Thoracic aorta (tissue), 2 donors: ENCODE measurements at regions not wholly inside any gene's neighbourhood (a gene's known extent, or its start where the extent isn't known, plus 50 kb on each side); places are given as distances from the start of the nearest gene placed in this dataset.

Experiments
- ATAC-seq: fragments of 150-250 bp; one replicate; pipeline ENCODE4 v1.8.0; 2017; ENCODE audit warnings: low read depth; ENCODE audit not compliant: insufficient number of reproducible peaks, low FRiP score
- DNase-seq: peaks from one replicate; pipeline ENCODE4 v3.0.0-alpha.2; 2020; ENCODE audit warnings: low spot score
- H3K27ac ChIP-seq, 2 donors: fragments of 200-600 bp; sonication (generic); 1 replicate in 1 of 2; 2 replicates in 1 of 2; pipeline ENCODE4 v1.5.1; 2016; ENCODE audit warnings: mild to moderate bottlenecking in 2 of 2, moderate library complexity in 2 of 2
- H3K27me3 ChIP-seq: fragments of 200-600 bp; sonication (generic); replicated peaks from 2 replicates; pipeline ENCODE4 v1.6.0; 2016; ENCODE audit warnings: mild to moderate bottlenecking; ENCODE audit not compliant: insufficient read depth
- H3K36me3 ChIP-seq: fragments of 200-600 bp; sonication (generic); one replicate; pipeline ENCODE4 v1.5.1; 2016
- H3K4me1 ChIP-seq, 2 donors: fragments of 200-600 bp; sonication (generic); 1 replicate in 1 of 2; 2 replicates in 1 of 2; pipeline versions ENCODE4 v1.5.1 to v1.6.0; 2016; ENCODE audit warnings: low read depth in 2 of 2, mild to moderate bottlenecking in 1 of 2; ENCODE audit not compliant: control insufficient read depth in 1 of 2
- H3K4me3 ChIP-seq: fragments of 200-600 bp; sonication (generic); 2 replicates; pipeline ENCODE4 v1.5.1; 2016; ENCODE audit warnings: mild to moderate bottlenecking
- H3K9me3 ChIP-seq: fragments of 200-600 bp; sonication (generic); 2 replicates; pipeline ENCODE4 v1.5.1; 2016
- TF ChIP-seq, protein P1 (sequence below): fragments of 200-600 bp; sonication (generic); IDR thresholded peaks from one replicate; pipeline ENCODE4 v1.5.1; 2019; ENCODE audit warnings: antibody characterized with exemption

DNA sequence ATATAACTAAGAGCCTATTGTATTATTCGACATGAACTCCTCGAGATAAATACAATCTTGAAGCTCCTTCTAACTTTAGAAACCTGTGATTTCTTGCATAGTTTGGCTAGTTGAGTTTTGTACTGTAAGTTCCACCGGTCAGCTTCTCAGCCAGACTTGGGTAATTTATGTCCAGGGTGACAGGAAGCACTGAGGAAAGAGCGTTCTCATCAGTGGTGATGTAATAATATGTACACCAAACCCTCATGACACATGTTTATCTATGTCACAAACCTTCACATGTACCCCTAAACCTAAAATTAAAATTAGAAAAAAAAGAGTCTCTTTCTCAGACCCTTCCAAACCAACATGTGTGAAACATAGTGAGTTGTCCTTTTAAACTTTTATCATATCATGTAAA, 205.7 kb downstream of the KCNRG start:
- DNase-seq (no peak), ATAC-seq (no peak)
- H3K9me3 ChIP-seq = no peaks in the 10 kb centered on the region
- TF ChIP-seq, protein P1, sequence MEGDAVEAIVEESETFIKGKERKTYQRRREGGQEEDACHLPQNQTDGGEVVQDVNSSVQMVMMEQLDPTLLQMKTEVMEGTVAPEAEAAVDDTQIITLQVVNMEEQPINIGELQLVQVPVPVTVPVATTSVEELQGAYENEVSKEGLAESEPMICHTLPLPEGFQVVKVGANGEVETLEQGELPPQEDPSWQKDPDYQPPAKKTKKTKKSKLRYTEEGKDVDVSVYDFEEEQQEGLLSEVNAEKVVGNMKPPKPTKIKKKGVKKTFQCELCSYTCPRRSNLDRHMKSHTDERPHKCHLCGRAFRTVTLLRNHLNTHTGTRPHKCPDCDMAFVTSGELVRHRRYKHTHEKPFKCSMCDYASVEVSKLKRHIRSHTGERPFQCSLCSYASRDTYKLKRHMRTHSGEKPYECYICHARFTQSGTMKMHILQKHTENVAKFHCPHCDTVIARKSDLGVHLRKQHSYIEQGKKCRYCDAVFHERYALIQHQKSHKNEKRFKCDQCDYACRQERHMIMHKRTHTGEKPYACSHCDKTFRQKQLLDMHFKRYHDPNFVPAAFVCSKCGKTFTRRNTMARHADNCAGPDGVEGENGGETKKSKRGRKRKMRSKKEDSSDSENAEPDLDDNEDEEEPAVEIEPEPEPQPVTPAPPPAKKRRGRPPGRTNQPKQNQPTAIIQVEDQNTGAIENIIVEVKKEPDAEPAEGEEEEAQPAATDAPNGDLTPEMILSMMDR = no peak
- no peak overlapping the region for H3K4me3 ChIP-seq
- H3K27ac ChIP-seq = no peak overlapping the region
- peaks cover 6 to 10% of the 10 kb centered on the region in 2 donors for H3K4me1 ChIP-seq
- no peaks in the 10 kb centered on the region for H3K36me3 ChIP-seq
- H3K27me3 ChIP-seq = no peaks in the 10 kb centered on the region

DNA sequence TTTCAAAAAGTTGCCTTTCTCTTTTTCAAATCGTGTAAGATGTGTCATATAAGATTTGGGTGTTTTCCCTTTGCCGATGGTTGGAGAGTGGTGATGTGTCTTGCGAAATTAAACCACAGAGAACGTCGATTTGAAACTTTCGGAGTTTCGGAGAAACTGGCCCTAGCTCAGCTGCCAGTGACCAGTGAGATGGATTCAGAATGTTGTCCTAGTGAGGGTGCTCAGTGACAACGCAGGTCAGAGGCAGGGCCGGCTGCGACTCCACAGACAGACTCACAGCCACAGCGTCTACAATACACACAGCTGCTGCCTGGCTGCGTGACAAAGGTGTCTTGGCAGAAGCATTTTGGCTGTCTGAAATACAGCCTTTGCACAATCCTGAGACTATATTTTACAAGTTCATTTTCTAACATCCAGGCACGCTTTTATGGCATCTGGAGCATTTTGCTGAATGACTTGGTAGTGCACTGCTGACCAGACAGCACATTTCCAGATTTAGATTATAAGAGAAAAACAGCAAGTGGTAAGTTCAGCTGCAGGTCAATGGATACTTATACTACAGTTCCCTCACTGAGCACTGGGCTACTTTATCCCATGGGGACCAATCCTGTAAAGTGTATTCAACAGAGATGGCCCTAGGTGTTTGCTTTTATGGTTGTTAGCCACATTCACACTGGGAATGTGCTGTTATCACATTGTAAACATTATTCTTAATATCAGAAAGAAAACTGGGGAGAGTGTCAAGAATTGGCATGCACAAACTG, 207.5 kb downstream of the KCNRG start:
- Histone ChIP-seq H3K4me1 (peaks cover 6 to 10% of the 10 kb centered on the region in 2 donors), H3K36me3 (no peaks in the 10 kb centered on the region), H3K4me3 (peak overlapping the region; percentile 57), H3K27me3 (no peaks in the 10 kb centered on the region), H3K27ac (no peak overlapping the region), H3K9me3 (no peaks in the 10 kb centered on the region)
- DNase-seq (peak; percentile 31), ATAC-seq (peak; percentile 45)
- TF ChIP-seq, protein P1 = no peak

DNA sequence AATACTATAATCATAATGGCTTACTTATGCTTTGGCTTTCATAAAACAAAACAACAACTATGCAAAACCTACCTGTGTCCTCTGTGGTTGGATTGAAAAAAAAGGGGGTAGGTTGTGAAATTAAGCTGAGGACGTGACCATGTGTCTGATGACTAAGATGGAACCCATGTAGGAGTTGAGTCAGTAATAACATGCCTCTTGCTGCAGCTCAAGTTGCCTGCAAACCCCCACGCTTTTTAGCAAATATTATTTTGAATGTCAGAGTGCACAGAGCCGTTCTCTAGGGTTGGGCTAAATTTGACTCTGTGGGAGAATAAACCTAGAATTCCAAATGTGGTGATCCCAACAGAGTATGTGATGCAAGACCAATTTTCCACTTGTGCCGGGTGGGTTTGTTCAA, 209.3 kb downstream of the KCNRG start:
- H3K4me3 ChIP-seq = no peak overlapping the region
- no peaks in the 10 kb centered on the region for H3K27me3 ChIP-seq
- no peaks in the 10 kb centered on the region for H3K36me3 ChIP-seq
- no peaks in the 10 kb centered on the region for H3K9me3 ChIP-seq
- ATAC-seq = no peak
- peaks cover 6 to 10% of the 10 kb centered on the region in 2 donors for H3K4me1 ChIP-seq
- no peak for DNase-seq
- TF ChIP-seq, protein P1 = no peak
- H3K27ac ChIP-seq = no peak overlapping the region

DNA sequence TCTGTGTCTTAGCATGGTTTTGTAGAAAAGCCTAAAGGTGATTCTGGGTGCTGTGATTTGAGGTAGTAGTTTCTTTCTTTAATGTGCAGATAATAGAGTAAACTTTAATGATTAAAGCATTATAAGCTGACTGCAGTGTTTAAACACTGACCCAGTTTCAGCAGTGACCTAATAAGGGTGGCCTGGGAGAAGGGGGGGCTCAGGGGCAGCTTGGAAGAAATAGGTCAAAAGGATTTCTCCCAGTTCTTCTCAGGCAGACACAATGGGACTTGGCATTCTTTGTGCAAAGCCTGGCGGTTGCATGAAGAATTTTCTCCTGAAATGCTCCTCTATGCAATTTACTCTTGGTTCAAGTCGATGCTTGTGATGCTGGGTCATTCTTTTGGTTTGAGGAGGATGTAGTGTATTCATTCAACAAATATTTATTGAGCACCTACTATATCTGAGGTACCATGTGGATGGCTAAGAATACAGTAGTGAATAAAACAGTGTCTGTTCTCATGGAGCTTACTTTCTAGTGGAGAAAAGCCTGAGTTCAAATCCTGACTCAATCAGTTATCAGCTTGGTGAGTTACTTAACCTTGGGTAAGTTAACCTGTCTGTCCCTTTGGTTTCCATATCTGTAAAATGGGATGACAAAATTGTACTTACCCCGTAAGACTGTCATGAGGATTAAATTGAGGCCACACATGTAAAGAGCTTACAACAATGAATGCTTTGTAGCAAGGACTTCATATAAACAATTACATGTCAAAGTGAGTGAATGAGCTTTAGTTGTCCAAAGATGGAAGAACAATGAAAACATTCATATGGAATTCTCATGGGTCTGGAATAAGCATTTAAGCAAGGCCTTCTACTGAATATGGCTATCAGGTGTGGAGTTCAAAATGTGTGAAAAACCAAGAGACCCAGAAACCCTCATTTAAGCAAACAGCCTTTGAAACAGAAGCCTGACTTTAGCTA, 210.2 kb downstream of the KCNRG start:
- peaks cover 6 to 10% of the 10 kb centered on the region in 2 donors for H3K4me1 ChIP-seq
- no peaks in the 10 kb centered on the region for H3K9me3 ChIP-seq
- no peak overlapping the region for H3K27ac ChIP-seq
- no peak overlapping the region for H3K4me3 ChIP-seq
- TF ChIP-seq, protein P1 = no peak
- H3K36me3 ChIP-seq = no peaks in the 10 kb centered on the region
- ATAC-seq (no peak), DNase-seq (no peak)
- H3K27me3 ChIP-seq = no peaks in the 10 kb centered on the region

DNA sequence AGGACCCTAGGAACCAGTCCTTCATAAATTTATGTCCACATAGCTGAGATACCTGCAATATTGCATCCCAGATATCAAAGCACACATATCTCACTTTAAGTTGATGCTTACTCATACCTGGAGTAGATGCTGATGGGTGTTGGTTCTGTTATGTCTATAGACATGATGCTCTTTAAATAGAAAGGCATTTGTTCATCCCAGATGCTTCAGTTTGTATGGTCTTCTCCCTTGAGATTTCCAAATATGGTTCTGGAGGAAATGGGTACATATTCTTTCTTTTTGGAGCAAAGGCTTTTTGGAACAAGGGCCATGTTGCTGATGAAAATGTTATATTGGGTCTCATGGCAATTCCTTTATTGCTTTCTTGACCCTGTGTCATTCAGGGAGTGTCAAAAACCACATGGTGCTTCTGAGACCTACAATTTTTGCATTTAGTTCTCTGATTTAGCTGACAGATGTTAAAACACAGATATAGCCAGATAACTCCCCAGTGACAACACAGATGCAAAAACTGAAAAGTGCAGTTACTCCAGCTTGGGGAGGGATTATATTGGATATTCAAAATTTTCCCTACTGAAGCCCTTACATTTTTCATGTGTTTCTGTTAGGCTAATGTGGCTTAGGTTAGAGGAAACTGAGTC, 211.4 kb downstream of the KCNRG start:
- H3K36me3 ChIP-seq = no peaks in the 10 kb centered on the region
- no peak for ATAC-seq
- H3K27me3 ChIP-seq = no peaks in the 10 kb centered on the region
- no peaks in the 10 kb centered on the region for H3K9me3 ChIP-seq
- no peak overlapping the region for H3K27ac ChIP-seq
- DNase-seq = no peak
- H3K4me1 ChIP-seq = peaks cover 6 to 10% of the 10 kb centered on the region in 2 donors
- TF ChIP-seq, protein P1 = no peak
- H3K4me3 ChIP-seq = no peak overlapping the region
